H7 (cell line): ENCODE measurements at regions not wholly inside any gene's neighbourhood (a gene's known extent, or its start where the extent isn't known, plus 50 kb on each side); places are given as distances from the start of the nearest gene placed in this dataset.

Experiments used
- DNase-seq: peaks from one replicate; pipeline ENCODE4 v3.0.0; 2012
- H3K27me3 ChIP-seq: 2 replicates; pipeline ENCODE4 v1.6.0; 2011; ENCODE audit warnings: mild to moderate bottlenecking, low read length; ENCODE audit not compliant: control insufficient read depth, insufficient read depth
- H3K36me3 ChIP-seq: replicated peaks from 2 replicates; pipeline ENCODE4 v1.5.1; 2011; ENCODE audit warnings: low read length; ENCODE audit not compliant: control insufficient read depth, insufficient read depth
- H3K4me3 ChIP-seq: 2 replicates; pipeline ENCODE4 v1.5.1; 2011; ENCODE audit warnings: low read depth, mild to moderate bottlenecking, control low read depth, low read length, moderate library complexity; ENCODE audit not compliant: insufficient read depth

GRCh38 chr14:35988972-35989690, 163.0 kb downstream of the BRMS1L start:
- Histone ChIP-seq H3K36me3 (no peaks in the 10 kb centered on the region), H3K4me3 (no peak overlapping the region), H3K27me3 (no peaks in the 10 kb centered on the region; the same call in 1 of the 2 replicates)
- no peak for DNase-seq

- H3K4me3 ChIP-seq = no peak overlapping the region
- DNase-seq = no peak
- no peaks in the 10 kb centered on the region for H3K36me3 ChIP-seq
- H3K27me3 ChIP-seq = no peaks in the 10 kb centered on the region; the same call in 1 of the 2 replicates
These were observed 162.4 kb downstream of the BRMS1L start for GRCh38 chr14:35988550-35988949.

GRCh38 chr14:35987731-35988130, 161.6 kb downstream of the BRMS1L start:
- H3K4me3 ChIP-seq = no peak overlapping the region
- no peaks in the 10 kb centered on the region; the same call in 1 of the 2 replicates for H3K27me3 ChIP-seq
- no peaks in the 10 kb centered on the region for H3K36me3 ChIP-seq
- no peak for DNase-seq

- no peak overlapping the region for H3K4me3 ChIP-seq
- no peaks in the 10 kb centered on the region for H3K36me3 ChIP-seq
- no peak for DNase-seq
- H3K27me3 ChIP-seq = no peaks in the 10 kb centered on the region; the same call in 1 of the 2 replicates
These were observed 160.1 kb downstream of the BRMS1L start for GRCh38 chr14:35986219-35986573.

GRCh38 chr14:35985474-35986218, 159.5 kb downstream of the BRMS1L start:
- H3K4me3 ChIP-seq = no peak overlapping the region
- no peaks in the 10 kb centered on the region; the same call in 1 of the 2 replicates for H3K27me3 ChIP-seq
- H3K36me3 ChIP-seq = no peaks in the 10 kb centered on the region
- DNase-seq = no peak

GRCh38 chr14:35979531-35979930, 153.4 kb downstream of the BRMS1L start:
- no peak overlapping the region for H3K4me3 ChIP-seq
- DNase-seq = no peak
- no peaks in the 10 kb centered on the region for H3K27me3 ChIP-seq
- H3K36me3 ChIP-seq = no peaks in the 10 kb centered on the region

GRCh38 chr14:35978561-35978960, 152.4 kb downstream of the BRMS1L start:
- Histone ChIP-seq H3K27me3 (no peaks in the 10 kb centered on the region), H3K4me3 (no peak overlapping the region), H3K36me3 (no peaks in the 10 kb centered on the region)
- no peak for DNase-seq

- no peak for DNase-seq
- Histone ChIP-seq H3K36me3 (no peaks in the 10 kb centered on the region), H3K4me3 (no peak overlapping the region), H3K27me3 (no peaks in the 10 kb centered on the region)
These were observed 149.7 kb downstream of the BRMS1L start for GRCh38 chr14:35975814-35976213.

GRCh38 chr14:35973770-35974169, 147.6 kb downstream of the BRMS1L start:
- no peak overlapping the region for H3K4me3 ChIP-seq
- DNase-seq = no peak
- no peaks in the 10 kb centered on the region for H3K36me3 ChIP-seq
- no peaks in the 10 kb centered on the region for H3K27me3 ChIP-seq

- H3K4me3 ChIP-seq = no peak overlapping the region
- no peaks in the 10 kb centered on the region for H3K27me3 ChIP-seq
- H3K36me3 ChIP-seq = no peaks in the 10 kb centered on the region
- DNase-seq = no peak
These were observed 146.0 kb downstream of the BRMS1L start for GRCh38 chr14:35971965-35972630.

- H3K27me3 ChIP-seq = no peaks in the 10 kb centered on the region
- DNase-seq = no peak
- no peaks in the 10 kb centered on the region for H3K36me3 ChIP-seq
- no peak overlapping the region for H3K4me3 ChIP-seq
These were observed 143.2 kb downstream of the BRMS1L start for GRCh38 chr14:35969310-35969709.

GRCh38 chr14:35965400-35965799, 139.3 kb downstream of the BRMS1L start:
- Histone ChIP-seq H3K4me3 (no peak overlapping the region), H3K36me3 (no peaks in the 10 kb centered on the region), H3K27me3 (no peaks in the 10 kb centered on the region)
- DNase-seq = no peak

GRCh38 chr14:35964697-35965286, 138.7 kb downstream of the BRMS1L start:
- no peaks in the 10 kb centered on the region for H3K27me3 ChIP-seq
- no peak for DNase-seq
- H3K4me3 ChIP-seq = no peak overlapping the region
- no peaks in the 10 kb centered on the region for H3K36me3 ChIP-seq

- peak; percentile 34 for DNase-seq
- no peaks in the 10 kb centered on the region for H3K27me3 ChIP-seq
- H3K36me3 ChIP-seq = no peaks in the 10 kb centered on the region
- H3K4me3 ChIP-seq = no peak overlapping the region
These were observed 137.1 kb downstream of the BRMS1L start for GRCh38 chr14:35963209-35963608.
